HG02973 (cell line): ENCODE measurements at regions not wholly inside any gene's neighbourhood (a gene's known extent, or its start where the extent isn't known, plus 50 kb on each side); places are given as distances from the start of the nearest gene placed in this dataset.

ENCODE experiments used
- ATAC-seq: cut with Tn5 transposase; IDR thresholded peaks from one replicate; pipeline ENCODE4 v1.9.1; 2021; ENCODE audit warnings: moderate library complexity; ENCODE audit not compliant: unreplicated experiment

GRCh38 chr1:59107516-59107915, 189.4 kb upstream of the FGGY start:
- no peak for ATAC-seq

GRCh38 chr1:59107916-59108315, 189.0 kb upstream of the FGGY start:
- ATAC-seq, result no peak

DNA sequence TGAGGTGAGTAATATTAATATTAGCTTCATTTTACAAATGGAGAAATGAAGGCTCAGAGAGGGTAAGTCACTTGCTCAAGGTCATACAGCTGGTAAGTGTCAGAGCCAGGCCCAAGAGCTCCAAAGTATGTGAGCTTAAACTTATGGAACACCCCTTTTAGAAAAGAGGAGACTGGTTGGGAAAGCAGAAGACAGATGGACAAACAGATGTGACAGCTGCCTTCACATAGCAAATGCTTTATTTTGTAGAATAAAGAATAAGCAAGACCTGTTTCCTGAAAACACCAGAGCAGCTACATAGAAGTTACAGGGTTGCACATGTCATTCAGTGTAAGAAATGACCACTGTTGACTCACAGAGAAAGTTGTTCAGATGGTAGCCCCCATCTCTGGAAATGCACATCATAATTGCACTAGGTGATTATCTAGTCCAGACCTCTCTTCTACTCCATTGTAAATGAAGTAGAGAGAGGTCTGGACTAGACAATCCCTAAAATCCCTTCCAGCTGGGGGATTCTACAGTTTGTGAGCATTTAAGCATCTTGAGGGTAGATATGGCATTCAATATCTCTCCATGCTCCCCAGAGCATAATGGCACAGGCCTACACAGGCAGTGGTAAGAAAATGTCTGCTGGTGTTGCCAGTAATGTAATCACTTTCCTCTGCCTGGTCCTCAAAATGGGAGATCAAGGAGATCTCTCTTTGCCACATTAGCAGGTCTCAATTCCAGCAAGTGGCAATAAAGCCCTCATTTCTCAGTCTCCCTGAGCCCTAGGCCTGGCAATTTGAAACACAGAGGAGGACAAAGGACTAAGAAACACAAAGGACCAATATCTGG, 188.2 kb upstream of the FGGY start:
- ATAC-seq, result no peak

- ATAC-seq, result no peak
Observed at GRCh38 chr1:59110271-59110670, 186.6 kb upstream of the FGGY start.

GRCh38 chr1:59113876-59114457, 182.9 kb upstream of the FGGY start:
- no peak for ATAC-seq

GRCh38 chr1:59115865-59116264, 181.0 kb upstream of the FGGY start:
- no peak for ATAC-seq

DNA sequence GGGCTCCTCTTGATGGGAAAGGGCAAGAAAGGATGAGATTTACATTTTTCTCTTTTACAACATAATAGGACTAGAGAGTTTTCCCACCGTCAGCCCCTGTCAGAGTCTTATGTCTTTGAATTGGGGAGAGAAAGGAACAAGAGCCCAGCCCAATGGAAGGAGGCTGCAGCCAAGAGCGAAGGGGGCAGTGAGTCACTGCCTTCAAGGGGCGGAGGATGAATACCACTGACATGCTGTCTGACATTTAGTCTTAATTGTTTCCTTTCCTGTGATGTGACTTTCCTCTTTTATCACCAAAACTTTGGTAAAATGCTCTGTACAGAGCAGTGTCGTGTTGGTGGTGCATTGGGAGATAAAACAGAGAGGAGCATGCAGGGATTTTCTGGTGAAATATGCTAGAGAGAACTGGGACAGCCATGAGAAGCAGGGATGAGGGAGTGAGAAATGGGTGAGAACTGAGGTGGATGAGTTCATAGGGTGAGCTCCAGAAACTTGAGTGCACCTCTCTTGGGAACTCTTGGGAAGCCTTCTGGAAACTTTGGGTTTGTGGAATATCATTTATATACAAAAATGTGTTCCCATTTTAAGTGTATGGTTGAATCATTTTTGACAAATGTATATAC, 179.9 kb upstream of the FGGY start:
- ATAC-seq, result no peak

DNA sequence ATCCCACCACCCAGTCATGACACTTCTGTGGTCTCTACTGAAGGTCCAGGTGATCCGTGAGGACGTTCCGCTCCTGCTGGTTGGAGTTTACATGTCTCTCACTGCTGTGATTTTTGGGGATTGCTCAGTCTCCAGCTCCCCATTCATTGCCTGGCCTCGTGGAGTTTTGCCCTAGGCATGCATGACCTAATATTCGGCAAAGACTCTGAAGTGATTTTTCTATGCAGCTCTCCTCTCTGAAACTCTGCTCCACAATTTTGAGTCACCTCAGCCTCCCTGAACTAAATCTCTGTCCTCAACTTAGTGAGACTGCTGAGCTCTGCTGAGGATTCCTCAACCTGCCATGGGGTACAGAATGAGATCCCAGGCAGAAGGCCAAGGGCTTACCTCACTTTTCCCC, 174.4 kb upstream of the FGGY start:
- no peak for ATAC-seq

DNA sequence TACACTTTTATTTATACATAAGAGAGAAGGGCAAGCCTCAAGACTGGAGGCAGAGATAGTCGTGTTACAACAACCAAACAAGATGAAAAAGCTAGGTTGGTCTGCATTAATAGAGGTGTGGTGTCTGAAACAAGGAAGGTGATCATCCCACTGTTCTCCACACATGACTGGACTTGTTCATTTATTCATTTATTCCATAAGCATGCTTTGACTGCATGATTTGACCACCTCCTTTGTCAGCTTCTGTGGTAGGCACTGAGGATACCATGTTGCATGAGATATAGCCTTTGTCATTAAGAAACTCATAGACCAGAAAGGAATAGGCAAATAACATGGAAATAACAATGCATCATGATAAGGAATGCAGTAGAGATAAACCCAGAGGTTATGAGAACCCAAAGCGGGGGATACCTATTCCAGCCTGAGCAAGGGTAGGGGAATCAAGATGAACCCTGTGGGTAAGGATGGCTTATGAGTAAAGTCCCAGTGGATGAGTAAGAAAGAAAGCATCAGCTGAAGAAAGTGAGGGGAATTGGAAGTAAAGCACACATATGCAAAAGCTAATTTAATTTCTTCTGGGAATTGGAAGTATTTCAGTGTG, 173.7 kb upstream of the FGGY start:
- no peak for ATAC-seq

DNA sequence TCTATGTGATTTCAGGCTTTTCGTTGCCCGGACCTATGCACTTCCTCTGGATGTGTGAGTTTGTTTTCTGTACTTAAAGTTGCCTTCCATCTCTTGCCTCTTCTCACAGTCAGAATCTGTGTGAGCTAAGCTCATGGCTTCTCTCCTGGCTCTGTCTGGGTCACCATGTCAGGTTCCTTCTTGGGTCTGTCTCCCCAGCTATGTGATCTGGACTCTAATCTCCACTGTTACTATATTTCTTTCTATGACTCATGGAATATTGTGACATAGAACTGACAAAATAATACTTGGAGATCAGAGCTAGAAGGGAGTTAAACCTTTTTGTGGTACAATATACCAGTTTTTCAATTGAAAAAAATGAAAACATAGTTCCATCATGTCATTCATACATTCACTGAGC, 172.7 kb upstream of the FGGY start:
- ATAC-seq, result no peak

GRCh38 chr1:59125154-59125553, 171.7 kb upstream of the FGGY start:
- no peak for ATAC-seq

DNA sequence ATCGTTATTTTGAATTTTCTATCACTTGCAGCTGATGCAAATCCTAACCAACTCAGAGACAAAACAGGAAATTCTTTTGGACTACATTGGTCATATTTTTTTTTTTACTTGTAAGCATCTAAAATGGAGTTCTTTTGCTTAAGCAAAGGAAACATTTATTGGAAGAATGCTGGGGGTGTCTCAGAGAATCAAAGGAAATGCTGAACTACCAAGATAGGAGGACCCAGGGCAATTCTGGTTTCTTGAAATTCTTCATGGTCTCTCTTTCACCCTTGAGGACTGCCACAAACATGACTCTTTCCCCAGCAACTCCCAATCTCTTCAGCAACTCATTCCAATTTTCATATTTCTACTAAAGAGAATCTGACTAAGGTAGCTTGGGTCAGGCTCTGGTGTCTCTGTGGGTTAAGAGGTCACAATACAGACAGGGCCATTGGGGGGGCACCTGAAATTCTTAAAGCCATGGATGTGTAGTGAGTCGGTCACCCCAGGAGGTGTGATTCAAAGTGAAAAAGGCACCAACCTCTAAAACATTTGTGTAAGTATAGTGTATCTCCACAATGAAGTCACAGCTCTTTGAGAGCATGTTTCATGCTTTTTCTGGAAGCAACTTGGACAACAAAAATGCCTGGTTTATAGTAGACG, 171.1 kb upstream of the FGGY start:
- ATAC-seq, result no peak

DNA sequence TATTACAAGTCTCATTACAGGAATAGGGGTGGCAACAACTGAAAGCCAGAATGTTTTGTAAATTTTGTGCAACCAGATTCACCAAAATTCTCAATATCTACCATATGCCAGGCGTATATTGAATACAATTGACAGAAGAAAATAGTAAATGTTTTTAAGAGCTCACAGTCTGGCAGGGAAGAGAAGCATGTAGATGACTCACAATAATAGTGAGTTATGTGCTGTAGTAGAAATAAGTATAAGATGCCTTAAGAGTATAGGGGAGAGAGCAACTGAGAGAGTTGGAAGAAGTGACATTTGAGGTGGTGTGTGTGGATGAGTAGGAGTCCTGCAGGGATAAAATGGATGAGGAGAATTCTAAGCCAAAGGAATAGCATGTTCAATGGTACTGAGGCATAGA, 170.5 kb upstream of the FGGY start:
- ATAC-seq, result no peak

DNA sequence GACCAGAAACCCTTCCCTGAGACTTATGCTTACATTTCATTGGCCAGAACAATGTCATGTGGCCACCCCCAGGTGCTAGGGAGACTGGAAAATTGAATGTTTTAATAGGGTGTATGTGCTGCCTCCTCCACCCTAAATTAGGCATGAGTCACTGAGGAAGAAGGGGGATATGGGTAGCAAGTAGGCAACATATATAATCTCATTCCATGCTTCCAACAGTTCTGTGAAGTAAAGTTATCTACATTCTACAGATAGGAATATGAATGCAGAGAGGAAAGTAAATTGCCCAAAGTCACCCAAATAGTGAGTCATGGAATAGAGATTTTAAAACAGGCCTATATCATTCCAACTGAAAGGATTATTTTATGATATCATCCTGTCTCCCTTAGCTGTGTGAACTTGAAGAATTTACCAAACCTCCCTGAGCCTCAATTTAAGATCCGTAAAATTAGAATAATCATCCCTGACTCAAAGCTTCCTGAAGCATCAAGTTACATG, 168.6 kb upstream of the FGGY start:
- no peak for ATAC-seq

- ATAC-seq, result no peak
Observed at GRCh38 chr1:59128784-59129227, 168.1 kb upstream of the FGGY start.

GRCh38 chr1:59132295-59132694, 164.6 kb upstream of the FGGY start:
- ATAC-seq, result no peak

DNA sequence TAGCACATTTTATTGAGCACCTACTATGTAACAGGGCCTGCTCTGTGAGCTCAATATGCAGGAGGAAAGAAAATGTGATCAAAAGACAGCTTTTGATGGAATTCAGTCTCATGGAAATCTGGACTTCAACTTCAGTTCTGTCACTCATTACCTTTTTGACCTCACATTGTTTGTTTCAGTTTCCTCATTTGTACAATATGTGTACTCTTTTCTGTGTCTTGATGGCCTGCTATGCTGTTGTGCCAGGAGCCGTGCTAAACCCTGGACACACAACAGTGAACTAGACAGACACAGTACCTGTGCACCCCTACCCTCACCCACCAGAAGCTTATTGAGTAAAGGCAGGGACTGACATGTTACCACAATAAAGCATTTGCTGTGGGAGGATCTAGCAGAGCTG, 162.9 kb upstream of the FGGY start:
- no peak for ATAC-seq

GRCh38 chr1:59135761-59136255, 161.1 kb upstream of the FGGY start:
- no peak for ATAC-seq

DNA sequence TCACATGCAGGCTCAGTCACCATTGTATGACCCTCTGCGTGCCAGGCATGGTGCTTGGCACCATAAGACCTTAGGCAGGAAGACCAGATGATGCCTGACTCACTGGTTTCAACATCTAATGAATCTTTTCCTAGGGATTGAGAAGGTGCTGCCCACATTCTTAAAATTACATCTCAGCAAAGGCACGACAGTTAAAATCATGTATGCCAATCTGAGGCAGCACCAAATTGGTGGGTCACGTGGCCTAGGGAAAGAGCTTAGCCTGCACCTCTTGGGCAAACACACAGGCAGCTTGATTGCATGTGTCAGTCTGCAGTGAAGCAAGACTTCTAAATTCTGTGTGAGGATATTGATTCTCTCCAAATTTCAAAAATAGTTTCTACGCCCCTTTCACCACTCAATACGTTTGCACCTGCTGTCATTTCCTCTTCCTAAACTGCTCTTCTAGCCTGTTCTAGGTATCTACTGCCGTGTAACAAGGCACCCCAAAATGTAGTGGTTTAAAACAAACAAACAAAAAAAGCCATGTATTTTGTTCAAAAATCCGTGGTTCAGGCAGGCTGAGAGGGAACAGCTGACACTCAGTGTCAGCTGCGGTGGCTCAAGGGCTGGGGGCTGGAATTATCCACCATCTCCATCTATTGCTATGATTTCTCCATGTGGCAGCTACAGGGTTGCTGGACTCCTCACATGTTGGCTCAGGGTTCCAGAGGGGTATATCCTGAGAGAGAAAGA, 160.2 kb upstream of the FGGY start:
- no peak for ATAC-seq

GRCh38 chr1:59137276-59137615, 159.6 kb upstream of the FGGY start:
- ATAC-seq, result no peak
